Tibial nerve (tissue), 4 donors: ENCODE measurements at regions not wholly inside any gene's neighbourhood (a gene's known extent, or its start where the extent isn't known, plus 50 kb on each side); places are given as distances from the start of the nearest gene placed in this dataset.

Experiments
- DNase-seq, 2 donors: peaks; one replicate each; pipeline ENCODE4 v3.0.0-alpha.2; 2019; ENCODE audit warnings: low spot score in 2 of 2
- H3K27ac ChIP-seq, 4 donors: fragments of 200-600 bp; sonication (generic) in 3 of 4; one replicate each; pipeline ENCODE4 v1.5.1; 2017 to 2019; ENCODE audit warnings: mild to moderate bottlenecking in 1 of 4
- H3K27me3 ChIP-seq, 2 donors: fragments of 200-600 bp; sonication (generic) in 1 of 2; one replicate each; pipeline versions ENCODE4 v1.5.1 to v1.6.0; 2017 to 2019
- H3K36me3 ChIP-seq, 3 donors: fragments of 200-600 bp; sonication (generic); one replicate each; pipeline ENCODE4 v1.5.1; 2018 to 2019
- H3K4me1 ChIP-seq, 4 donors: fragments of 200-600 bp; sonication (generic) in 3 of 4; one replicate each; pipeline ENCODE4 v1.5.1; 2017 to 2019
- H3K4me3 ChIP-seq, 4 donors: fragments of 200-600 bp; sonication (generic) in 3 of 4; one replicate each; pipeline ENCODE4 v1.5.1; 2017 to 2019; ENCODE audit warnings: mild to moderate bottlenecking in 1 of 4, moderate library complexity in 1 of 4
- H3K9me3 ChIP-seq, 4 donors: fragments of 200-600 bp; sonication (generic) in 3 of 4; one replicate each; pipeline ENCODE4 v1.5.1; 2017 to 2019
- EP300 ChIP-seq, 2 donors: sonication (generic); formaldehyde crosslinking; IDR thresholded peaks; one replicate each; pipeline ENCODE4 v1.6.1; 2017; ENCODE audit warnings: antibody characterized with exemption in 2 of 2, mild to moderate bottlenecking in 1 of 2
- POLR2A ChIP-seq, 2 donors: fragments of 450-650 bp; IDR thresholded peaks; one replicate each; pipeline ENCODE4 v1.6.1; 2017; ENCODE audit warnings: antibody characterized with exemption in 2 of 2, mild to moderate bottlenecking in 2 of 2, moderate library complexity in 2 of 2
- WGBS, 2 donors: methylation state at CpG; one replicate each; pipeline ENCODE4 v1.1.5; 2018; 5-methylcytosine and 5-hydroxymethylcytosine counted together
- TF ChIP-seq, protein P1 (sequence below), 5 experiments: fragments of 200-600 bp in 3 of 5; fragments of 450-650 bp in 2 of 5; sonication (generic) in 3 of 5; IDR thresholded peaks; one replicate each; pipeline ENCODE4 v1.5.1; 2016 to 2019; ENCODE audit warnings: antibody characterized with exemption in 5 of 5, mild to moderate bottlenecking in 3 of 5, moderate library complexity in 2 of 5

DNA sequence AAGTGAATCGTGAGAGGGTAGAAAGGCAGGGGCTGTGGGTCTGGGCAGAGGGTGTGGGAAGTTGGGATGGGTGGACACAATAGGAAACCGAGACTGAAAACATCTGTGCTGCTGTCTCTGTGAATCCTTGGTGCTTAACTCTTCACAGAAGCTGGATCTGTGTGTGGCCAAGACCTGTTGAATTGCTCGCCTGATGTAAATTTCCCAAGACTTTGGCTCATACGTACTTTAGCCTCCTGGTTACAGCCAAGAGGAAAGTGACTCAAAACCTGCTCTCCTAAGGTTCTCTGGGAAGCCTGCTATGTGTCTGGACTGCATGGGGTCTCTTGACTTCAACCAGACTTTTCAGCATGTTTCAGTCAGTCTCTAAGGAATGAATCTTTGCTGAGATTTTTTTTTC, 270.3 kb downstream of the RWDD3 start:
- TF ChIP-seq, protein P1, sequence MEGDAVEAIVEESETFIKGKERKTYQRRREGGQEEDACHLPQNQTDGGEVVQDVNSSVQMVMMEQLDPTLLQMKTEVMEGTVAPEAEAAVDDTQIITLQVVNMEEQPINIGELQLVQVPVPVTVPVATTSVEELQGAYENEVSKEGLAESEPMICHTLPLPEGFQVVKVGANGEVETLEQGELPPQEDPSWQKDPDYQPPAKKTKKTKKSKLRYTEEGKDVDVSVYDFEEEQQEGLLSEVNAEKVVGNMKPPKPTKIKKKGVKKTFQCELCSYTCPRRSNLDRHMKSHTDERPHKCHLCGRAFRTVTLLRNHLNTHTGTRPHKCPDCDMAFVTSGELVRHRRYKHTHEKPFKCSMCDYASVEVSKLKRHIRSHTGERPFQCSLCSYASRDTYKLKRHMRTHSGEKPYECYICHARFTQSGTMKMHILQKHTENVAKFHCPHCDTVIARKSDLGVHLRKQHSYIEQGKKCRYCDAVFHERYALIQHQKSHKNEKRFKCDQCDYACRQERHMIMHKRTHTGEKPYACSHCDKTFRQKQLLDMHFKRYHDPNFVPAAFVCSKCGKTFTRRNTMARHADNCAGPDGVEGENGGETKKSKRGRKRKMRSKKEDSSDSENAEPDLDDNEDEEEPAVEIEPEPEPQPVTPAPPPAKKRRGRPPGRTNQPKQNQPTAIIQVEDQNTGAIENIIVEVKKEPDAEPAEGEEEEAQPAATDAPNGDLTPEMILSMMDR (IDR thresholded peaks at IDR 0.05) = no peak
- no peak for TF ChIP-seq POLR2A (IDR thresholded peaks at IDR 0.05)
- Histone ChIP-seq H3K4me3 (no peak overlapping the region), H3K36me3 (no peaks in the 10 kb centered on the region), H3K4me1 (no peaks in the 10 kb centered on the region), H3K27ac (no peak overlapping the region), H3K27me3 (no peaks in the 10 kb centered on the region), H3K9me3 (no peaks in the 10 kb centered on the region)
- WGBS, 2 donors = 73 to 77% methylated on average over 4 of the region's 4 CpGs
- DNase-seq = no peak

DNA sequence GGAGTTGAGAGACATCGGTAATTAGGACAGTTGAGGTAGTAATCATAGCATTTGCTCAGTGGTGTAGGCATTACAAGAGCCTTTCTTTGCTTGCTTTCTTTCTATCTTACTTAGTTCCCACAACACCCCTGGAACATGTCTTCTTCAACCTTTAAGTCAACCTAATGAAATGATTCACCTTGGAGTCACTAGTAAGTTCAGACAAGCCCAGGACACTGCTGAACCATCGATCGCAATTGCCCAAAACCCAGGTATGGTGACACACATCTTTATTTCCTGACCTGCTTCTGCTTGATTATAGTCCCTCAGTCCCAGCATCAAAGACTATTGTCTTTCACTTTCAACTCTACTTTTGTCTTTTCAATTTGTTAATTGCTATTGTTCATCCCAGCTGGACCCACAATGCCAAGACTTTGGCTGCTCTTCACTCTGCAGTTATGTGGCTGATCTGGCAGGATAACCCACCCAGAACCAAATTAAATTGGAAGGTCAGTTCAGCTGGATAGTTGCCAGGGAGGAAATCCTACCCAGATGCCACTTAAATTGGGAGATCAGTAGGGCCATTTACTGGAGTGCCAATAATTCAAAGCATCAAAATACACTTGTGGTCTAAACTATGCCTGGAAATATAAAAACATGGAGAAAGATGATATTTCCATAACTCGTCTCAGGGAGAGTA, 272.9 kb downstream of the RWDD3 start:
- no peaks in the 10 kb centered on the region for H3K9me3 ChIP-seq
- H3K36me3 ChIP-seq = no peaks in the 10 kb centered on the region
- DNase-seq = no peak
- TF ChIP-seq EP300 (IDR thresholded peaks at IDR 0.05) (no peak), POLR2A (IDR thresholded peaks at IDR 0.05) (no peak)
- TF ChIP-seq, protein P1 (IDR thresholded peaks at IDR 0.05) = no peak
- 88% methylated on average over 4 of the region's 4 CpGs for WGBS, 2 donors
- H3K4me3 ChIP-seq = no peak overlapping the region
- no peaks in the 10 kb centered on the region for H3K4me1 ChIP-seq
- no peak overlapping the region for H3K27ac ChIP-seq
- no peaks in the 10 kb centered on the region for H3K27me3 ChIP-seq

DNA sequence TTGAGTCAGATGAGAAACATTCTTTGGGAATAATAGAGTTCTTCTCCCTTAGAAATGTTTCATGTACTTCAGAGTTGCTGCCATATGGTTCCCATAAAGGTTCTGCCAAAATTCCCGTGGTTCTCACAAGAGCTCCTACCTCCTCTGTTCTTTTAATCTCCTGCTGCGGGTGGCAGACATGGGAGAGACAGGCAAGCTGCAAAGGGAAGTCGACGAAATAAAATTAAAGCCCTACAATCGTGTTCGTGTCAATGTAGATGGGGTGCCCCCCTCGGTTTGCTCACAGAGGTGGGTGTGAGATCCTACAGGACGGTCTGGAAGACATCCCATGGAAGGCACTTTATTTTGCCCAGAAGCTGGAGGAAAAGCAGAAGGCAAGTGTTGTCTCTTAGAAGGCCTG, 276.0 kb downstream of the RWDD3 start:
- Histone ChIP-seq H3K4me1 (no peaks in the 10 kb centered on the region), H3K9me3 (no peaks in the 10 kb centered on the region), H3K36me3 (no peaks in the 10 kb centered on the region), H3K27ac (no peak overlapping the region), H3K27me3 (no peaks in the 10 kb centered on the region), H3K4me3 (no peak overlapping the region)
- DNase-seq = no peak
- WGBS, 2 donors = 57 to 59% methylated on average over 8 of the region's 8 CpGs
- TF ChIP-seq POLR2A (IDR thresholded peaks at IDR 0.05) (no peak), EP300 (IDR thresholded peaks at IDR 0.05) (no peak)
- TF ChIP-seq, protein P1 (IDR thresholded peaks at IDR 0.05) = no peak

DNA sequence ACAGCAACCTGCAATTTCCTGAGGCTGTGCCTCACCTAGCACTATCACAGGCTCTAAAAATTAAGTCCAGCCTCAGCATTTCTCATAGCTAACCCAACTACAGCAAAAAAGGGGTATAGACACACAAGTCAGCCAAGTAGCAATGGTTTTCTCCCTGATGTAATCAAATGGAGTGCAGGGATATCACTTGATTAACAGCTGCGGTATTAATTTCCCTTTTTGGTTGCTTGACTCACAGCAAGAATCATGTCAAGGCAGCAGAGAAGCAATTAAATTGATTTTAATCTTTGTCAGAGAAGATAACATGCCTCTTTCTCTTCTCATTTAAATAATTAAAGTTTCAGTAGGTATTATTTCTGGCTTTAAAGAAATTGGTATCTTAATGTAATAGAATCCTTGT, 278.9 kb downstream of the RWDD3 start:
- H3K27ac ChIP-seq = no peak overlapping the region
- DNase-seq = no peak
- no peak overlapping the region for H3K4me3 ChIP-seq
- H3K27me3 ChIP-seq = no peaks in the 10 kb centered on the region
- 76 to 84% methylated on average over 1 of the region's 1 CpG for WGBS, 2 donors
- peaks cover 0 to 4% (median 0%) of the 10 kb centered on the region in 4 donors for H3K9me3 ChIP-seq
- TF ChIP-seq POLR2A (IDR thresholded peaks at IDR 0.05) = no peak
- TF ChIP-seq, protein P1 (IDR thresholded peaks at IDR 0.05) = no peak
- no peak for TF ChIP-seq EP300 (IDR thresholded peaks at IDR 0.05)
- H3K4me1 ChIP-seq = no peaks in the 10 kb centered on the region
- no peaks in the 10 kb centered on the region for H3K36me3 ChIP-seq

DNA sequence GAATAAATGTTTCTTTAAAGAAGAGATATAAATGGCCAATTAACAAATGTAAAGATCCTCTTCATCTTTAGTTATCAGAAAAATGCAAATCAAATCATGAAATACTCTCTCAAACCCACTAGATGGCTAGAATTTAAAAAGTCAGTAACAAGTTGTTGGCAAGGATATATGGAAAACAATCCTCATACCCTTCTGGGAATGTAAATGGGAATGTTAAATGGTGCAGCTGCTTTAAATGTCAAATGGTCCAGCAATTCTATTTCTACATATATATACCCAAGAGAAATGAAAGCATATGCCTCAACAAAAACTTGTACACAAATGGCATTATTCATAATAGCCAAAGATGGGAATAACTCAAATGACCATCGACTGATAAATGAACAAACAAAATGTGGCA, 283.5 kb downstream of the RWDD3 start:
- Histone ChIP-seq H3K9me3 (peaks cover 0 to 9% (median 4%) of the 10 kb centered on the region in 4 donors), H3K27ac (no peak overlapping the region), H3K27me3 (no peaks in the 10 kb centered on the region), H3K36me3 (no peaks in the 10 kb centered on the region), H3K4me1 (no peaks in the 10 kb centered on the region), H3K4me3 (no peak overlapping the region)
- WGBS, 2 donors = 29 to 47% methylated on average over 1 of the region's 1 CpG
- TF ChIP-seq POLR2A (IDR thresholded peaks at IDR 0.05) = no peak
- TF ChIP-seq, protein P1 (IDR thresholded peaks at IDR 0.05) = no peak
- TF ChIP-seq EP300 (IDR thresholded peaks at IDR 0.05) = no peak
- DNase-seq = no peak
